K562 (cell line): ENCODE measurements at regions not wholly inside any gene's neighbourhood (a gene's known extent, or its start where the extent isn't known, plus 50 kb on each side); places are given as distances from the start of the nearest gene placed in this dataset.

Experiments used
- CTCF ChIP-seq, 3 experiments: IDR thresholded peaks in 2 of 3; conservative IDR thresholded peaks in 1 of 3; 2 replicates each; pipeline ENCODE4 v1.5.1; 2011 to 2012; ENCODE audit warnings: low read length in 3 of 3, mild to moderate bottlenecking in 3 of 3, control low read depth in 2 of 3, improper control_type of control experiment in 1 of 3, inconsistent platforms in 1 of 3, low read depth in 1 of 3, mixed read lengths in 1 of 3, moderate library complexity in 1 of 3; ENCODE audit not compliant: insufficient read depth in 2 of 3
- ELF4 ChIP-seq: fragments of 450-650 bp; formaldehyde crosslinking; IDR thresholded peaks from 2 replicates; pipeline ENCODE4 v1.4.0; 2022; ENCODE audit warnings: missing genetic modification characterization
- RFX5 ChIP-seq: IDR thresholded peaks from 2 replicates; pipeline ENCODE4 v1.6.1; 2011; ENCODE audit warnings: low read depth, mild to moderate bottlenecking, improper control_type of control experiment, low read length
- SMARCC2 ChIP-seq: fragments of 450-650 bp; IDR thresholded peaks from 2 replicates; pipeline ENCODE4 v1.6.1; 2017; ENCODE audit warnings: antibody characterized with exemption, moderate library complexity, mild to moderate bottlenecking, low read depth
- STAT5B ChIP-seq: fragments of 250-450 bp; sonication (Bioruptor Pico); IDR thresholded peaks from 2 replicates; pipeline ENCODE4 v1.8.0; 2021; ENCODE audit warnings: mild to moderate bottlenecking, inconsistent platforms
- TF ChIP-seq, protein P1 (sequence below): sonication (generic); formaldehyde crosslinking; IDR thresholded peaks from 2 replicates; pipeline ENCODE4 v1.8.0; 2022; ENCODE audit warnings: mild to moderate bottlenecking, missing genetic modification reagents

GRCh38 chr20:40434122-40434521 is 254.9 kb downstream of the MAFB start (continued):
- no peak for TF ChIP-seq RFX5
- TF ChIP-seq, protein P1, sequence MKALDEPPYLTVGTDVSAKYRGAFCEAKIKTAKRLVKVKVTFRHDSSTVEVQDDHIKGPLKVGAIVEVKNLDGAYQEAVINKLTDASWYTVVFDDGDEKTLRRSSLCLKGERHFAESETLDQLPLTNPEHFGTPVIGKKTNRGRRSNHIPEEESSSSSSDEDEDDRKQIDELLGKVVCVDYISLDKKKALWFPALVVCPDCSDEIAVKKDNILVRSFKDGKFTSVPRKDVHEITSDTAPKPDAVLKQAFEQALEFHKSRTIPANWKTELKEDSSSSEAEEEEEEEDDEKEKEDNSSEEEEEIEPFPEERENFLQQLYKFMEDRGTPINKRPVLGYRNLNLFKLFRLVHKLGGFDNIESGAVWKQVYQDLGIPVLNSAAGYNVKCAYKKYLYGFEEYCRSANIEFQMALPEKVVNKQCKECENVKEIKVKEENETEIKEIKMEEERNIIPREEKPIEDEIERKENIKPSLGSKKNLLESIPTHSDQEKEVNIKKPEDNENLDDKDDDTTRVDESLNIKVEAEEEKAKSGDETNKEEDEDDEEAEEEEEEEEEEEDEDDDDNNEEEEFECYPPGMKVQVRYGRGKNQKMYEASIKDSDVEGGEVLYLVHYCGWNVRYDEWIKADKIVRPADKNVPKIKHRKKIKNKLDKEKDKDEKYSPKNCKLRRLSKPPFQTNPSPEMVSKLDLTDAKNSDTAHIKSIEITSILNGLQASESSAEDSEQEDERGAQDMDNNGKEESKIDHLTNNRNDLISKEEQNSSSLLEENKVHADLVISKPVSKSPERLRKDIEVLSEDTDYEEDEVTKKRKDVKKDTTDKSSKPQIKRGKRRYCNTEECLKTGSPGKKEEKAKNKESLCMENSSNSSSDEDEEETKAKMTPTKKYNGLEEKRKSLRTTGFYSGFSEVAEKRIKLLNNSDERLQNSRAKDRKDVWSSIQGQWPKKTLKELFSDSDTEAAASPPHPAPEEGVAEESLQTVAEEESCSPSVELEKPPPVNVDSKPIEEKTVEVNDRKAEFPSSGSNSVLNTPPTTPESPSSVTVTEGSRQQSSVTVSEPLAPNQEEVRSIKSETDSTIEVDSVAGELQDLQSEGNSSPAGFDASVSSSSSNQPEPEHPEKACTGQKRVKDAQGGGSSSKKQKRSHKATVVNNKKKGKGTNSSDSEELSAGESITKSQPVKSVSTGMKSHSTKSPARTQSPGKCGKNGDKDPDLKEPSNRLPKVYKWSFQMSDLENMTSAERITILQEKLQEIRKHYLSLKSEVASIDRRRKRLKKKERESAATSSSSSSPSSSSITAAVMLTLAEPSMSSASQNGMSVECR (CRISPR knock-in tag): no peak
- no peak for TF ChIP-seq ELF4
- no peak for TF ChIP-seq CTCF (IDR thresholded peaks at IDR 0.05 in 2 of 3, conservative IDR thresholded peaks at IDR 0.05 in 1 of 3; ENCODE audit: insufficient read depth in 2 of 3, low read depth in 1 of 3, low read length in 3 of 3)
- TF ChIP-seq STAT5B (CRISPR knock-in tag): no peak
- TF ChIP-seq SMARCC2: no peak
- TF ChIP-seq, all 486 proteins: peak for 0
